GM10266 (cell line): ENCODE measurements at regions not wholly inside any gene's neighbourhood (a gene's known extent, or its start where the extent isn't known, plus 50 kb on each side); places are given as distances from the start of the nearest gene placed in this dataset.

Source experiments
- DNase-seq: peaks from one replicate; pipeline ENCODE4 v3.0.0; 2012; ENCODE audit errors: extremely low spot score
- TF ChIP-seq, protein P1 (sequence below): IDR thresholded peaks from 2 replicates; pipeline ENCODE4 v1.5.1; 2012; ENCODE audit warnings: mild to moderate bottlenecking, low read depth; ENCODE audit not compliant: control insufficient read depth, insufficient read depth; ENCODE audit errors: missing control alignments

DNA sequence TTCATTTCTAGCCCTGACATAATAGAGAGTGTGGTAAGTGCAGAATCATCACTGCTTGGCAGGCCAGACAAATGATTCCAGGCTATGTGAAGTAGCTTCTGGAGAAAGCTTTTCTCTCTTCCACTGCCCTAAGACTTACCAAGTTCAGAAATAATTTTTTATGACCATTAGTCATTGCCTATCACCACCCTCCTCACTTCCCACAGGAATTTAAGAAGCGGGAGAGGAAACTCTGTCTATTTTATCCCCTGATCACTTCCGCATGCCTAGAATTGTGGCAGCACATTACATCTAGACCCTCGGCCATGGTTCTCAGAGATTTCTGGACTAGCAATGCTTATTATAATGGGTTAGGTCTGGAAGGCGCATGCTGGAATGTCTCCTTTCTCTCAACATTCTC, 397.8 kb upstream of the NR2F2 start:
- no peak for DNase-seq
- TF ChIP-seq, protein P1, sequence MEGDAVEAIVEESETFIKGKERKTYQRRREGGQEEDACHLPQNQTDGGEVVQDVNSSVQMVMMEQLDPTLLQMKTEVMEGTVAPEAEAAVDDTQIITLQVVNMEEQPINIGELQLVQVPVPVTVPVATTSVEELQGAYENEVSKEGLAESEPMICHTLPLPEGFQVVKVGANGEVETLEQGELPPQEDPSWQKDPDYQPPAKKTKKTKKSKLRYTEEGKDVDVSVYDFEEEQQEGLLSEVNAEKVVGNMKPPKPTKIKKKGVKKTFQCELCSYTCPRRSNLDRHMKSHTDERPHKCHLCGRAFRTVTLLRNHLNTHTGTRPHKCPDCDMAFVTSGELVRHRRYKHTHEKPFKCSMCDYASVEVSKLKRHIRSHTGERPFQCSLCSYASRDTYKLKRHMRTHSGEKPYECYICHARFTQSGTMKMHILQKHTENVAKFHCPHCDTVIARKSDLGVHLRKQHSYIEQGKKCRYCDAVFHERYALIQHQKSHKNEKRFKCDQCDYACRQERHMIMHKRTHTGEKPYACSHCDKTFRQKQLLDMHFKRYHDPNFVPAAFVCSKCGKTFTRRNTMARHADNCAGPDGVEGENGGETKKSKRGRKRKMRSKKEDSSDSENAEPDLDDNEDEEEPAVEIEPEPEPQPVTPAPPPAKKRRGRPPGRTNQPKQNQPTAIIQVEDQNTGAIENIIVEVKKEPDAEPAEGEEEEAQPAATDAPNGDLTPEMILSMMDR = no peak

DNA sequence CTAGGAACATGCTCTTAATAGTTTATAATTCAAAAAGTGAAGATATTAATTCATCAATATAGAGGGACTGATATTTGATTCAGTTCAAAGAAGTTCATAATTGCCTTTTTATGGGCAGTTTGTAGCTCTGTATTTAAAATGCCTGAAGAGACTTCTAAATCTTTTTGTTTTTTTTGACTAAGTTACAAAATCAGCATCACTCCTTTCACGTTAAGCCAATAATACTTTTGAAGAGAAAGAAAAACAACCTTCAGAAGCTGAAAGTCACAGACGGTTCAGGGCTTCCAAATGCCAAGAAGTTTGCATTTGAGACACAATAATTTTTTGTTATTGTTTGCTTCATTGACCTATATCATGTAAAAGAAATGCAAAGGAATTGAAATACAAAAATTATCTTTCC, 394.6 kb upstream of the NR2F2 start:
- DNase-seq = no peak
- TF ChIP-seq, protein P1 = no peak

DNA sequence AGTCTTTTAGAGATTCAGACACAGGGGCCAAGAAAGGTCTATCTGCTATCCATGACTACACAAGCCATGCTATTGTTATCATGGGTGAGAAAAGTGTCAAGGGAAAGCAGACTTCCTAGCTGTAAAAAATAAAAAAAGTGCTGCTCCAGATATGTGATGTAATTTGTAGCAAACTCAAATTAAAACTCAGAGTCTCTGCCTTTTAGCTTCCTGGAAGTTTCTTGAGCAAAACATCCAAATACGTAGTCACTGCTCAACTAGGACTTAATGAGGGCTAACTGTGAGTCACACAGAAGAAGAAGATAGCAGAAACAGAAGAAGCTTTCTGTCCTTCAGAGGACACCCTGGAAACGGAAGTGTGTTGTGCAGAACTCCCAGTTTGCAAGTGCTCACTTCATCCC, 393.4 kb upstream of the NR2F2 start:
- no peak for DNase-seq
- TF ChIP-seq, protein P1 = no peak

DNA sequence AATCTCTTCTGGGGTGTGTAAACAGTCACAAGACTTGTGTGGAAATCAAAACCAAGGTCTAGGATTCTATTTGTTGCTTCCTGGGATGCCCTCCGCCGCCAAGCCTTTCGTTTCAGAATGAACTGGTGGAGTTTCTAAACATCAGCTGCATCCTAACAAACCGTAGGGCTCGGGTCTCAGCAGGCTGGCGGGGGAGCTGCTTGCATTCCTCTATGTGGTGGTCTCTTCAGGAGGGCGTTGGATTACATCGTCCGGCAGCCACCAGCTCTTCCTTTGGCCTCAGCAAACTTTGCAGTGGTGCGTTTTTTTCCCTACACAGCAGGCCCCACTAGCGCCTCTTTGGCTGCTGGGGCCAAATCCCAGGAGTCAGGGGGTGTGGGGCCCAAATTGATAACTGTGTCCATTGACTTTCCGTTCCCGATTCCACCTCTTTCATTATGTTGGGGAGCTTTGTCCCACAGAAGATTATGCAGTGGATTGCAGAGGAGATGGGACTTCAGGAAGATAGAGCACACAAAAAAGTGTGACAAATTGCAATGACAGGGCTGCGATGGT, 390.0 kb upstream of the NR2F2 start:
- DNase-seq = no peak
- TF ChIP-seq, protein P1 = no peak

DNA sequence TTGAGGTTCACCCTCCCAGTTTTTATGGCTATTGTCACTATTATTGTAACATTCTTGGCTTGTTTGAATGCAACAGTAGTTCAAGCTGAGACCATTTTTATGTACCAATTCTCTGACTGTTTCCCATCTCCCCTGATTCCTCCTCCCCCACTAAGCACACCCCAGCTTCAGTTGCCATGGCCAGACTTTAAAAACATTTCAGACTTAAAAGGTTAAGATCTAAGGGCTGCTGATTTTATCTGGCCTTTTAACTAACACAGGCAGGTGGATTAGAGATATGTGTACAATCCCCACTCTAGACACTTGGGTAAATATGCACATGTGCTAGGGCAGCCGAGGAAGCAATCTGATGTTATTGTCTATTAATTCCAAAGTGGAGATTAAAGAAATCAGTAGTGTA, 386.3 kb upstream of the NR2F2 start:
- no peak for DNase-seq
- TF ChIP-seq, protein P1 = no peak

DNA sequence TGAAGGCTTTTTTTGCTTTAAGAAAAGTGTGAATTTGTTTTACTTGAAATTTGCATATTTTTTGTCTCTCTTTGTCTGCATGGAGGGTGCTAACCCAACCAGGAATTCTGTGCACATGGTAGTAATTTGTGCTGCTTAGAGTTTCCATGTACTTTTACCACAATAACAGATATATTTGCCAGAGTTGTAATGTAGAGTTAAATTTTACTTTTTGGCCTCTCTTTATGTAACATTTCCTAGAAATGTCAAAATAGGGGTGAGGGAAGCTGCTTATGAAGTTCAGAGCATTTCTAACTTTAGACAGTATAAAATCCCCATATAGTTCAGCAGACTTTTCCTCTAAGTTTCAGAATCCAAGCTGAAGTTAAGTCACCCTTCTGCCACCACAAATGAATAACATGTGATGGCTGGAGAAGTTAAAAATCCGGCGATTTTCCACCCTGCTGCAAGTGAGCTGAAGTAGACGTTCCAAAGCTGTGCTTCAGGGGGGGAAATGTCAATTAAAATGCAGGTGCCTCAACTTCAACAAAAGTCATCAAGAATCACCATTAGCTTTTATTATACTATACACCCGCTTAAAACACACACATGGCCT, 385.7 kb upstream of the NR2F2 start:
- TF ChIP-seq, protein P1 = no peak
- DNase-seq = no peak

DNA sequence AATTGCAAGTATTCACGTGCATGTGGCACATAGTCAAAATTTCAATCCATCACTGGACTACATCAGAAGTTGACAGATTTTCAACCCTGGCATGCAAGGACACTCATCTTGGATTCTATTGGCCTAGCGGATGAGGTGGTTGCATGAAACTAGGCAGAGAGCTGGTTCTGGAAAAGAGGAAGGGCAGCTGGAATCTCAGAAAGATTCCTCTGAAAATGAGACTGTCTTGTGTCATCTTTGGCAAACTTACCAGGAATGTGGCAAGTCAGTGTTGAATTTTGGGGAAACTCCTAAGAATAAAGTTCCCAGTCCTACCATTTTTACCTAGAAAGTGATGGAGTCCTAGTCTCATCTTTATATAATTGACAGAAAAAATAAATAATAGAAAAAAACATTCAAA, 384.3 kb upstream of the NR2F2 start:
- no peak for DNase-seq
- TF ChIP-seq, protein P1 = no peak
